Osteocyte (in vitro differentiated cells): ENCODE measurements at regions not wholly inside any gene's neighbourhood (a gene's known extent, or its start where the extent isn't known, plus 50 kb on each side); places are given as distances from the start of the nearest gene placed in this dataset.

ENCODE experiments used
- DNase-seq: peaks from one replicate; pipeline ENCODE4 v3.0.0; 2021; ENCODE audit warnings: mixed read lengths; ENCODE audit not compliant: unreplicated experiment; ENCODE audit errors: extremely low spot score
- H3K27ac Mint-ChIP-seq: one replicate; pipeline ENCODE4 v1.8.0; 2021; ENCODE audit warnings: mild to moderate bottlenecking, mixed read lengths; ENCODE audit not compliant: unreplicated experiment
- H3K27me3 Mint-ChIP-seq: one replicate; pipeline ENCODE4 v1.8.0; 2021; ENCODE audit warnings: mixed read lengths; ENCODE audit not compliant: unreplicated experiment
- H3K36me3 Mint-ChIP-seq: one replicate; pipeline ENCODE4 v1.8.0; 2021; ENCODE audit warnings: mixed read lengths; ENCODE audit not compliant: unreplicated experiment
- H3K4me1 Mint-ChIP-seq: one replicate; pipeline ENCODE4 v1.8.0; 2021; ENCODE audit warnings: mixed read lengths; ENCODE audit not compliant: unreplicated experiment
- H3K4me3 Mint-ChIP-seq: one replicate; pipeline ENCODE4 v1.8.0; 2021; ENCODE audit warnings: mild to moderate bottlenecking, moderate library complexity, mixed read lengths; ENCODE audit not compliant: unreplicated experiment
- H3K9me3 Mint-ChIP-seq: one replicate; pipeline ENCODE4 v1.8.0; 2021; ENCODE audit warnings: mixed read lengths; ENCODE audit not compliant: unreplicated experiment
- TF ChIP-seq, protein P1 (sequence below): fragments of 200-600 bp; sonication (generic); IDR thresholded peaks from 2 replicates; pipeline ENCODE4 v1.5.0; 2021; ENCODE audit warnings: antibody characterized with exemption, mild to moderate bottlenecking, moderate library complexity

DNA sequence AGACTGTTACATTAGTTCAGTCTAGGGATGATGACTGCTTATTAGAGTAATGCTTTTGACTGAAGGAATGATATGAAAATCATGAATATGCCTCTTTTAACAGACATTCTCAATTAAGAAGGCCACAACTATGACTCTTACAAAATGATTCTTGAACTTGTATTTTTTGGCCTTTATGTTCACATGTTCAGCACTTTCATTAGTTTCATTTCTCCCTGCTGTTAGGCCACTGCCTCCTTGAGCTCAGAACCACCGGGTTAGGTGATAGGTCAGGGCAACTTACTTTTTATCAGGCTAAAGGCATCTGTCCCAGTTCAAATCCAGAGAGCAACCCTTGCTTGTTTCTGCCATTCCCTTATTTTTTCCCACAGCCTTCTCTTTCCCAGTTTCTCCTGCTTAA, 235.2 kb upstream of the ELL2 start:
- Mint-ChIP-seq H3K4me1 (peaks cover 32% of the 10 kb centered on the region), H3K4me3 (no peak overlapping the region), H3K27me3 (no peaks in the 10 kb centered on the region), H3K27ac (peak overlapping the region; percentile 56), H3K9me3 (no peaks in the 10 kb centered on the region), H3K36me3 (no peaks in the 10 kb centered on the region)
- DNase-seq: no peak
- TF ChIP-seq, protein P1, sequence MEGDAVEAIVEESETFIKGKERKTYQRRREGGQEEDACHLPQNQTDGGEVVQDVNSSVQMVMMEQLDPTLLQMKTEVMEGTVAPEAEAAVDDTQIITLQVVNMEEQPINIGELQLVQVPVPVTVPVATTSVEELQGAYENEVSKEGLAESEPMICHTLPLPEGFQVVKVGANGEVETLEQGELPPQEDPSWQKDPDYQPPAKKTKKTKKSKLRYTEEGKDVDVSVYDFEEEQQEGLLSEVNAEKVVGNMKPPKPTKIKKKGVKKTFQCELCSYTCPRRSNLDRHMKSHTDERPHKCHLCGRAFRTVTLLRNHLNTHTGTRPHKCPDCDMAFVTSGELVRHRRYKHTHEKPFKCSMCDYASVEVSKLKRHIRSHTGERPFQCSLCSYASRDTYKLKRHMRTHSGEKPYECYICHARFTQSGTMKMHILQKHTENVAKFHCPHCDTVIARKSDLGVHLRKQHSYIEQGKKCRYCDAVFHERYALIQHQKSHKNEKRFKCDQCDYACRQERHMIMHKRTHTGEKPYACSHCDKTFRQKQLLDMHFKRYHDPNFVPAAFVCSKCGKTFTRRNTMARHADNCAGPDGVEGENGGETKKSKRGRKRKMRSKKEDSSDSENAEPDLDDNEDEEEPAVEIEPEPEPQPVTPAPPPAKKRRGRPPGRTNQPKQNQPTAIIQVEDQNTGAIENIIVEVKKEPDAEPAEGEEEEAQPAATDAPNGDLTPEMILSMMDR: no peak

DNA sequence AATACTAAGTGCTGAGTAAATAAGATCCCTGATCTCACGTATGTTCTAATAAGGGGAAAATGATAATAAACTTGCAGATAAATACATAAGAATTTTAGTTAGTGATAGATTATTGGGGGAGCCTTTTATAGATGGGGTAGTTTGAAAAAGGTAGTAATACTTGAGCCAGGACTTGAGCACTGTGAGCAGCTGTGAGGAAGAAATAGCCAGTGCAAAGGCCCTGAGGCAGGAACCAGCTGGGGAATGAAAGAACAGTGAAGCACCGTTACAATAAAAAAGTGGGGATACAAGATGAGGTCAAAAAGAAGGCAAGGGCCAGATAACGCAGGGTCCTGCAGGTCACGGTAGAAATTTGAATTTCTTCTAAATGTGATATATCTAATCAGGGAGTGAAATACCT, 234.8 kb upstream of the ELL2 start:
- no peaks in the 10 kb centered on the region for H3K27me3 Mint-ChIP-seq
- H3K36me3 Mint-ChIP-seq: no peaks in the 10 kb centered on the region
- H3K27ac Mint-ChIP-seq: no peak overlapping the region
- H3K4me1 Mint-ChIP-seq: peaks cover 32% of the 10 kb centered on the region
- no peak overlapping the region for H3K4me3 Mint-ChIP-seq
- TF ChIP-seq, protein P1: no peak
- no peak for DNase-seq
- no peaks in the 10 kb centered on the region for H3K9me3 Mint-ChIP-seq

DNA sequence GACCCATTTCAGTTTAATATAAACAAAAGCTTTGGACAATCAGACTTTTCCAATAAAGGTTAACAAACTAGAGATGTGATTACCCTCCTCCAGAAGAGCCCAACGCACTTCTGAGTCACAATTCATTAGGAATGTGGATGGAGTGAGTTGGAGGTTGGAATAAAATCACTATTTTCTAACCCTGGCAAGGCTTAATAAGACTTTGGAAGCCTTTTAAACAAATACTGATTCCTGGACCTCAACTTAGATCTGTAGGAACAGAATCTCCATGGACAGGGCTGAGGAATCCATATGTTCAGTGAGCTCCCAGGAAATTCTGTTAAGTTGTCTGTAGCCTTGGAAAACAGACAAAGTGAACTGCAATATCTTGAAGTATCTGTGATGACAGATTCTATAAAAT, 233.5 kb upstream of the ELL2 start:
- Mint-ChIP-seq H3K36me3 (no peaks in the 10 kb centered on the region), H3K4me1 (peaks cover 32% of the 10 kb centered on the region), H3K27me3 (no peaks in the 10 kb centered on the region), H3K27ac (no peak overlapping the region), H3K4me3 (no peak overlapping the region), H3K9me3 (no peaks in the 10 kb centered on the region)
- DNase-seq: no peak
- TF ChIP-seq, protein P1: no peak

DNA sequence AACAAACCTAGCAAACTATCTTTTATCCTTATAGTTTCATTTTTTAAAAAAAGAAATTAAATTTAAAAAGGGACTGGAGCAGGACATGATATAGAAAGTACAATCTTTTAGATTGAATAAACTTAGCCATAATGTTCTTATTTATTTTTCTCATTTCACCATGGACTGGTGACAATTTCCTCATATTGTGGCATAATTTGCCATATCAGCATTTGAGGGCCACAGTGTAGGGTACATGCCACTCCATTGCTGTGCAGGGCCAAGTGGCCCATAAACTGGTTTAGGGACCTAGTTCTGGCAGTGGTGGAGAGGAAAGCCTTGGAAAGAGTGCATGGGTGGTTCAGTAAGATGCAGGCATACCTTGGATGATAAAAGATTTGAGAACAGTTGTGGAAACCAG, 232.9 kb upstream of the ELL2 start:
- H3K27me3 Mint-ChIP-seq: no peaks in the 10 kb centered on the region
- no peaks in the 10 kb centered on the region for H3K36me3 Mint-ChIP-seq
- DNase-seq: no peak
- no peaks in the 10 kb centered on the region for H3K9me3 Mint-ChIP-seq
- no peak overlapping the region for H3K4me3 Mint-ChIP-seq
- TF ChIP-seq, protein P1: no peak
- no peak overlapping the region for H3K27ac Mint-ChIP-seq
- H3K4me1 Mint-ChIP-seq: peaks cover 32% of the 10 kb centered on the region

DNA sequence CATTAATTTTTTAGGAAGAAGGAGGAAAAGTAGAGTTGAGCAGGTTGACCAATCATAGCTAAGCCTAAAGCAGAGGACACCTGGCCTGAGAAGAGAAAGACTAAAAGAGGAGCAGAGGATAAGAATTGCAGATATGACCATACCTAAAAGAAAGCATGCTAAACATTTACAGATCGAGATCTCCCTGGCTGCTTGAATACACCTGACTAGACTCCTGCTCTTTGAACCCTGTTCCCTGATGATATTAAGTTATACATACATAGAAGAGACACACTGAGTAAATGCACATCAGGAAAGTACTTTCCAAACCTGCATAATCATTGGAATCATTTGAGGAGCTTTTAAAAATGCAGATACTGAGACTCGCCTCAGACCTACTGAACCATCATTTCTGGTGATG, 232.3 kb upstream of the ELL2 start:
- TF ChIP-seq, protein P1: no peak
- H3K9me3 Mint-ChIP-seq: no peaks in the 10 kb centered on the region
- H3K36me3 Mint-ChIP-seq: no peaks in the 10 kb centered on the region
- no peak for DNase-seq
- peaks cover 32% of the 10 kb centered on the region for H3K4me1 Mint-ChIP-seq
- no peak overlapping the region for H3K27ac Mint-ChIP-seq
- no peaks in the 10 kb centered on the region for H3K27me3 Mint-ChIP-seq
- no peak overlapping the region for H3K4me3 Mint-ChIP-seq
